ENCODE measurements at regions not wholly inside any gene's neighbourhood (a gene's known extent, or its start where the extent isn't known, plus 50 kb on each side); places are given as distances from the start of the nearest gene placed in this dataset.
"Not testable (repeated sequence)": the region's sequence is repeated elsewhere in the genome, so short reads cannot be mapped to it uniquely, and the experiment has no call there.

- no peak for DNase-seq
These were observed 99.0 kb upstream of the DDHD1 start for GRCh38 chr14:53252141-53252540.

- no peak for DNase-seq
These were observed 95.9 kb upstream of the DDHD1 start for GRCh38 chr14:53249059-53249458.

- DNase-seq: no peak
These were observed 94.7 kb upstream of the DDHD1 start for GRCh38 chr14:53247596-53248370.

GRCh38 chr14:53242898-53243297 lies 89.8 kb upstream of the DDHD1 start:
- DNase-seq: not testable (repeated sequence)

- DNase-seq: no peak
These were observed 84.4 kb upstream of the DDHD1 start for GRCh38 chr14:53237488-53237887.

GRCh38 chr14:53236708-53237107 lies 83.6 kb upstream of the DDHD1 start:
- DNase-seq: no peak

- DNase-seq: no peak
These were observed 78.0 kb upstream of the DDHD1 start for GRCh38 chr14:53231171-53231570.

- no peak for DNase-seq
These were observed 75.8 kb upstream of the DDHD1 start for GRCh38 chr14:53228966-53229365.

GRCh38 chr14:53227154-53227718 lies 74.1 kb upstream of the DDHD1 start:
- DNase-seq: no peak

GRCh38 chr14:53226553-53226952 lies 73.4 kb upstream of the DDHD1 start:
- DNase-seq: no peak

GRCh38 chr14:53220914-53221313 lies 67.8 kb upstream of the DDHD1 start:
- no peak for DNase-seq

GRCh38 chr14:53218161-53218560 lies 65.0 kb upstream of the DDHD1 start:
- no peak for DNase-seq

GRCh38 chr14:53217316-53217994 lies 64.3 kb upstream of the DDHD1 start:
- DNase-seq: no peak

GRCh38 chr14:53216955-53217315 lies 63.8 kb upstream of the DDHD1 start:
- not testable (repeated sequence) for DNase-seq

GRCh38 chr14:53216478-53216877 lies 63.4 kb upstream of the DDHD1 start:
- DNase-seq: not testable (repeated sequence)

- DNase-seq: no peak
These were observed 62.0 kb upstream of the DDHD1 start for GRCh38 chr14:53215101-53215500.

- DNase-seq: no peak
These were observed 61.3 kb upstream of the DDHD1 start for GRCh38 chr14:53214384-53214783.

GRCh38 chr14:53213761-53214160 lies 60.6 kb upstream of the DDHD1 start:
- no peak for DNase-seq

- DNase-seq: no peak
These were observed 56.2 kb upstream of the DDHD1 start for GRCh38 chr14:53209370-53209769.

Data from NCI-H1417 treated with DMSO at 0.1 percent for 48 hours (cell line).